GM12892 (cell line): ENCODE measurements at regions not wholly inside any gene's neighbourhood (a gene's known extent, or its start where the extent isn't known, plus 50 kb on each side); places are given as distances from the start of the nearest gene placed in this dataset.

Experiments used
- POLR2A ChIP-seq: IDR thresholded peaks from 2 replicates; pipeline ENCODE4 v1.6.1; 2011; ENCODE audit warnings: low read depth, low read length, control low read depth
- POLR2AphosphoS5 ChIP-seq: IDR thresholded peaks from 2 replicates; pipeline ENCODE4 v1.6.1; 2011; ENCODE audit warnings: low read depth, low read length, control low read depth
- TAF1 ChIP-seq: IDR thresholded peaks from 2 replicates; pipeline ENCODE4 v1.6.1; 2011; ENCODE audit warnings: low read depth, mild to moderate bottlenecking, control low read depth, low read length, borderline replicate concordance

- TF ChIP-seq POLR2A, result no peak
- TF ChIP-seq TAF1, result no peak
- no peak for TF ChIP-seq POLR2AphosphoS5
Observed at GRCh38 chr13:31908696-31909411, 122.7 kb upstream of the FRY start.
